OCI-LY1 (cell line): ENCODE measurements at regions not wholly inside any gene's neighbourhood (a gene's known extent, or its start where the extent isn't known, plus 50 kb on each side); places are given as distances from the start of the nearest gene placed in this dataset.

Experiments used
- H2AFZ ChIP-seq: fragments of 200-600 bp; sonication (generic), shearing (Covaris generic); 2 replicates; pipeline ENCODE4 v1.6.0; 2014; ENCODE audit warnings: antibody characterized with exemption, mild to moderate bottlenecking, low read length
- H3F3A ChIP-seq: fragments of 200-600 bp; sonication (generic), shearing (Covaris generic); 2 replicates; pipeline ENCODE4 v1.6.0; 2014; ENCODE audit warnings: mild to moderate bottlenecking, antibody characterized with exemption, low read length, moderate library complexity; ENCODE audit not compliant: insufficient read depth
- H3K27ac ChIP-seq: fragments of 200-600 bp; sonication (generic); 2 replicates; pipeline ENCODE4 v1.5.1; 2014; ENCODE audit warnings: low read length, mixed run types, mild to moderate bottlenecking, low read depth; ENCODE audit not compliant: poor library complexity, severe bottlenecking
- H3K27me3 ChIP-seq: fragments of 200-600 bp; sonication (generic); 2 replicates; pipeline ENCODE4 v1.6.0; 2014; ENCODE audit warnings: antibody characterized with exemption, mild to moderate bottlenecking, low read length, moderate library complexity; ENCODE audit not compliant: insufficient read depth
- H3K36me3 ChIP-seq: fragments of 200-600 bp; sonication (generic); 2 replicates; pipeline ENCODE4 v1.6.1; 2014; ENCODE audit warnings: mild to moderate bottlenecking, antibody characterized with exemption, low read length, moderate library complexity, mixed read lengths; ENCODE audit not compliant: insufficient read depth
- H3K4me1 ChIP-seq: fragments of 200-600 bp; sonication (generic); 2 replicates; pipeline ENCODE4 v1.5.1; 2014; ENCODE audit warnings: mild to moderate bottlenecking, low read length, moderate library complexity; ENCODE audit not compliant: insufficient read depth, severe bottlenecking
- H3K4me2 ChIP-seq: fragments of 200-600 bp; sonication (generic), shearing (Covaris generic); 2 replicates; pipeline ENCODE4 v1.6.1; 2014; ENCODE audit warnings: low read length
- H3K4me3 ChIP-seq: fragments of 200-600 bp; sonication (generic); 2 replicates; pipeline ENCODE4 v1.5.1; 2014; ENCODE audit warnings: low read length, low read depth, mild to moderate bottlenecking, mixed read lengths; ENCODE audit not compliant: poor library complexity, severe bottlenecking
- H3K79me2 ChIP-seq: fragments of 200-600 bp; shearing (Covaris generic); 2 replicates; pipeline ENCODE4 v1.6.1; 2016; ENCODE audit warnings: mixed run types, low read length, mixed read lengths; ENCODE audit not compliant: insufficient read depth
- H3K9ac ChIP-seq: fragments of 200-600 bp; sonication (generic), shearing (Covaris generic); 2 replicates; pipeline ENCODE4 v1.6.1; 2014; ENCODE audit warnings: mild to moderate bottlenecking, low read length, mixed read lengths
- H3K9me2 ChIP-seq: fragments of 200-600 bp; sonication (generic), shearing (Covaris generic); 2 replicates; pipeline ENCODE4 v1.6.1; 2014; ENCODE audit warnings: low read depth, mild to moderate bottlenecking, low read length, mixed read lengths
- H3K9me3 ChIP-seq: fragments of 200-600 bp; shearing (Covaris generic); 2 replicates; pipeline ENCODE4 v1.6.1; 2014; ENCODE audit warnings: low read length, mixed read lengths
- H4K20me1 ChIP-seq: fragments of 200-600 bp; sonication (generic), shearing (Covaris generic); 2 replicates; pipeline ENCODE4 v1.6.0; 2016; ENCODE audit warnings: mild to moderate bottlenecking, low read length; ENCODE audit not compliant: insufficient read depth
- CTCF ChIP-seq: fragments of 200-600 bp; sonication (generic), shearing (Covaris generic); IDR thresholded peaks from 2 replicates; pipeline ENCODE4 v1.5.1; 2017; ENCODE audit warnings: mild to moderate bottlenecking, antibody characterized with exemption, low read length, moderate library complexity, mixed read lengths
- EZH2 ChIP-seq: fragments of 200-600 bp; sonication (generic), shearing (Covaris generic); IDR thresholded peaks from 2 replicates; pipeline ENCODE4 v1.8.0; 2017; ENCODE audit warnings: borderline replicate concordance, mixed run types, mild to moderate bottlenecking, antibody characterized with exemption, low read length, moderate library complexity, mixed read lengths

GRCh38 chr3:23682646-23683045 lies 123.1 kb upstream of the UBE2E1 start:
- Histone ChIP-seq H3K79me2 (no peaks in the 10 kb centered on the region), H3F3A (no peaks in the 10 kb centered on the region), H4K20me1 (no peaks in the 10 kb centered on the region), H3K9me2 (no peaks in the 10 kb centered on the region), H3K4me3 (no peak overlapping the region), H3K4me1 (no peaks in the 10 kb centered on the region), H3K27me3 (no peaks in the 10 kb centered on the region), H3K27ac (no peak overlapping the region), H3K36me3 (no peaks in the 10 kb centered on the region; the same call in 1 of the 2 replicates), H2AFZ (no peak overlapping the region), H3K4me2 (no peak overlapping the region), H3K9me3 (peaks cover 5% of the 10 kb centered on the region; the same call in 1 of the 2 replicates), H3K9ac (no peak overlapping the region)
- no peak for TF ChIP-seq CTCF
- TF ChIP-seq EZH2, result no peak

GRCh38 chr3:23685541-23686258 lies 120.1 kb upstream of the UBE2E1 start:
- Histone ChIP-seq H3K27me3 (no peaks in the 10 kb centered on the region), H3K27ac (no peak overlapping the region), H3K4me2 (no peak overlapping the region), H4K20me1 (no peaks in the 10 kb centered on the region), H3K9me3 (no peaks in the 10 kb centered on the region), H3K79me2 (no peaks in the 10 kb centered on the region), H3K4me3 (no peak overlapping the region), H3K9me2 (no peaks in the 10 kb centered on the region), H3K4me1 (no peaks in the 10 kb centered on the region), H2AFZ (no peak overlapping the region), H3K9ac (no peak overlapping the region), H3F3A (no peaks in the 10 kb centered on the region), H3K36me3 (no peaks in the 10 kb centered on the region)
- TF ChIP-seq CTCF (no peak), EZH2 (no peak)

- H3K4me3 ChIP-seq, result no peak overlapping the region
Measured at GRCh38 chr3:23686519-23686918, 119.2 kb upstream of the UBE2E1 start.

More at GRCh38 chr3:23686519-23686918, 119.2 kb upstream of the UBE2E1 start:
- H3F3A ChIP-seq, result no peaks in the 10 kb centered on the region
- no peaks in the 10 kb centered on the region for H3K27me3 ChIP-seq
- TF ChIP-seq EZH2, result no peak
- no peak for TF ChIP-seq CTCF
- no peaks in the 10 kb centered on the region for H3K9me2 ChIP-seq
- no peaks in the 10 kb centered on the region for H3K9me3 ChIP-seq
- H3K4me2 ChIP-seq, result no peak overlapping the region
- H3K27ac ChIP-seq, result no peak overlapping the region
- H3K9ac ChIP-seq, result no peak overlapping the region
- no peaks in the 10 kb centered on the region for H4K20me1 ChIP-seq
- H3K4me1 ChIP-seq, result no peaks in the 10 kb centered on the region
- no peak overlapping the region for H2AFZ ChIP-seq
- H3K36me3 ChIP-seq, result no peaks in the 10 kb centered on the region
- H3K79me2 ChIP-seq, result no peaks in the 10 kb centered on the region
